K562 (cell line): ENCODE measurements at regions not wholly inside any gene's neighbourhood (a gene's known extent, or its start where the extent isn't known, plus 50 kb on each side); places are given as distances from the start of the nearest gene placed in this dataset.

ENCODE experiments used
- BRCA1 ChIP-seq, 2 experiments: fragments of 450-650 bp in 1 of 2; sonication (generic) in 1 of 2; formaldehyde crosslinking in 1 of 2; IDR thresholded peaks; 2 replicates each; pipeline versions ENCODE4 v1.5.0 to v1.6.1; 2017 to 2020; ENCODE audit warnings: mild to moderate bottlenecking in 1 of 2, missing genetic modification reagents in 1 of 2
- CEBPZ ChIP-seq: fragments of 150-350 bp; IDR thresholded peaks from 2 replicates; pipeline ENCODE4 v1.6.1; 2014; ENCODE audit warnings: low read depth, mild to moderate bottlenecking, low read length, borderline replicate concordance
- CREM ChIP-seq: IDR thresholded peaks from 2 replicates; pipeline ENCODE4 v1.6.1; 2014; ENCODE audit warnings: antibody characterized with exemption, low read depth
- HIVEP1 ChIP-seq: fragments of 250-450 bp; sonication (Bioruptor Pico); IDR thresholded peaks from 2 replicates; pipeline ENCODE4 v1.4.0; 2020; ENCODE audit warnings: mild to moderate bottlenecking
- ZBTB8A ChIP-seq: fragments of 450-650 bp; IDR thresholded peaks from 2 replicates; pipeline ENCODE4 v1.6.1; 2018; ENCODE audit warnings: mild to moderate bottlenecking, moderate library complexity; ENCODE audit not compliant: partially characterized antibody
- ZNF318 ChIP-seq, 2 experiments: fragments of 450-650 bp; IDR thresholded peaks; 2 replicates each; pipeline ENCODE4 v1.6.1; 2016; ENCODE audit warnings: mild to moderate bottlenecking in 2 of 2, borderline replicate concordance in 1 of 2, low read depth in 1 of 2, moderate library complexity in 1 of 2

GRCh38 chr2:145674705-145675104 is 1154.8 kb upstream of the ZEB2 start (continued):
- no peak for TF ChIP-seq ZNF318 (IDR thresholded peaks at IDR 0.05; ENCODE audit: borderline replicate concordance in 1 of 2, low read depth in 1 of 2)
- no peak for TF ChIP-seq CEBPZ
- no peak for TF ChIP-seq HIVEP1 (CRISPR knock-in tag)
- TF ChIP-seq BRCA1 (IDR thresholded peaks at IDR 0.05), result no peak
- TF ChIP-seq BRCA1 (CRISPR knock-in tag; IDR thresholded peaks at IDR 0.05), result no peak
- TF ChIP-seq ZBTB8A, result no peak
- TF ChIP-seq CREM, result no peak
